A673 (cell line): ENCODE measurements at regions not wholly inside any gene's neighbourhood (a gene's known extent, or its start where the extent isn't known, plus 50 kb on each side); places are given as distances from the start of the nearest gene placed in this dataset.

Source experiments
- CTCF ChIP-seq: fragments of 300-800, 200-600 bp; sonication (generic); conservative IDR thresholded peaks from 2 replicates; pipeline ENCODE4 v1.5.1; 2017; ENCODE audit warnings: low read depth, mild to moderate bottlenecking, antibody characterized with exemption, low read length, moderate library complexity, mixed read lengths
- EZH2 ChIP-seq: fragments of 200-600 bp; sonication (generic); IDR thresholded peaks from 2 replicates; pipeline ENCODE4 v1.6.1; 2017; ENCODE audit warnings: borderline replicate concordance, low read depth, mild to moderate bottlenecking, mixed read lengths, antibody characterized with exemption, low read length; ENCODE audit not compliant: poor library complexity, severe bottlenecking

- no peak for TF ChIP-seq CTCF
- TF ChIP-seq EZH2, result no peak
These were observed 451.9 kb downstream of the ETS1 start for GRCh38 chr11:128135451-128135850.
